OCI-LY3 (cell line): ENCODE measurements at regions not wholly inside any gene's neighbourhood (a gene's known extent, or its start where the extent isn't known, plus 50 kb on each side); places are given as distances from the start of the nearest gene placed in this dataset.

Experiments used
- CTCF ChIP-seq: fragments of 200-600, 300-600 bp; sonication (generic); IDR thresholded peaks from 2 replicates; pipeline ENCODE4 v1.5.1; 2014; ENCODE audit warnings: antibody characterized with exemption, low read length, low read depth
- EZH2phosphoT487 ChIP-seq: fragments of 200-600 bp; shearing (Covaris generic); IDR thresholded peaks from 2 replicates; pipeline ENCODE4 v1.6.1; 2018; ENCODE audit warnings: antibody characterized with exemption, mixed run types, low read depth

- no peak for TF ChIP-seq CTCF
- no peak for TF ChIP-seq EZH2phosphoT487
Measured at GRCh38 chr3:65291448-65292125, 603.8 kb upstream of the ADAMTS9 start.
